K562 (cell line): ENCODE measurements at regions not wholly inside any gene's neighbourhood (a gene's known extent, or its start where the extent isn't known, plus 50 kb on each side); places are given as distances from the start of the nearest gene placed in this dataset.

Experiments used
- ATAC-seq: fragments of 200-7000 bp; cut with Tn5 transposase; 3 replicates; pipeline ENCODE4 v1.9.1; 2020; ENCODE audit warnings: moderate library complexity
- BruUV-seq: library from RNA; stranded (reverse); fragments of 400-500 nt; replicated peaks from 2 replicates; lab custom pipeline; 2021; lab: Mats Ljungman, UMichigan
- CTCF ChIA-PET: fragments of 300-600 bp; formaldehyde crosslinking; extraction: SDS; loops from one replicate; lab custom pipeline; 2021; ENCODE audit warnings: low intra/inter-chr PET ratio; lab: Yijun Ruan, JAX
- POLR2A ChIA-PET: fragments of 300-600, 350-650 bp; sonication (Branson Sonifier 250); formaldehyde crosslinking; extraction: SDS; loops from one replicate; lab custom pipeline; 2021; ENCODE audit warnings: antibody characterized with exemption, inconsistent platforms; lab: Yijun Ruan, JAX
- DNase-seq, 4 experiments: peaks; one replicate each; pipeline versions ENCODE4 v3.0.0 to v3.0.0-alpha.2; 2011 to 2018; ENCODE audit warnings: low spot score in 3 of 4, mixed read lengths in 3 of 4; ENCODE audit errors: extremely low read depth in 1 of 4
- FAIRE-seq: peaks from 2 replicates; lab custom pipeline; 2011; peaks lifted over from hg19 to GRCh38; lab: Jason Lieb, UNC
- H2AFZ ChIP-seq: 2 replicates; pipeline ENCODE4 v1.6.0; 2011; ENCODE audit warnings: low read depth, low read length, control low read depth, inconsistent platforms
- H3K27ac ChIP-seq: fragments of 200-600 bp; 3 replicates; pipeline ENCODE4 v1.8.0; 2011; ENCODE audit warnings: low read depth, mild to moderate bottlenecking, control low read depth, inconsistent platforms, low read length, moderate library complexity, mixed read lengths; ENCODE audit errors: extremely low read depth
- H3K27me3 ChIP-seq, 2 experiments: fragments of 300-600 bp in 1 of 2; 2 replicates in 1 of 2; 3 replicates in 1 of 2; pipeline versions ENCODE4 v1.6.0 to v1.8.0; 2011; ENCODE audit warnings: inconsistent platforms in 2 of 2, low read length in 2 of 2, mild to moderate bottlenecking in 1 of 2, mixed read lengths in 1 of 2, moderate library complexity in 1 of 2; ENCODE audit not compliant: control insufficient read depth in 2 of 2, insufficient read depth in 2 of 2
- H3K36me3 ChIP-seq: fragments of 300-600 bp; 3 replicates; pipeline ENCODE4 v1.8.0; 2011; ENCODE audit warnings: mild to moderate bottlenecking, low read length, inconsistent platforms; ENCODE audit not compliant: control insufficient read depth, insufficient read depth
- H3K4me1 ChIP-seq, 2 experiments: fragments of 200-600 bp in 1 of 2; replicated peaks in 1 of 2; 2 replicates in 1 of 2; 3 replicates in 1 of 2; pipeline versions ENCODE4 v1.5.1 to v1.8.0; 2011; ENCODE audit warnings: inconsistent platforms in 2 of 2, low read length in 2 of 2, mild to moderate bottlenecking in 1 of 2, mixed read lengths in 1 of 2, moderate library complexity in 1 of 2; ENCODE audit not compliant: control insufficient read depth in 2 of 2, insufficient read depth in 2 of 2
- H3K4me2 ChIP-seq: 2 replicates; pipeline ENCODE4 v1.6.1; 2011; ENCODE audit warnings: low read length, control low read depth, inconsistent platforms, mixed read lengths; ENCODE audit not compliant: insufficient read depth
- H3K4me3 ChIP-seq: fragments of 200-600 bp; sonication (generic), shearing (Covaris generic); 2 replicates; pipeline ENCODE4 v1.5.1; 2016; ENCODE audit warnings: control low read depth, inconsistent platforms
- H3K79me2 ChIP-seq: fragments of 200-600 bp; 3 replicates; pipeline ENCODE4 v1.8.0; 2011; ENCODE audit warnings: low read length, inconsistent platforms; ENCODE audit not compliant: control insufficient read depth, insufficient read depth
- H3K9ac ChIP-seq, 2 experiments: 2 replicates each; pipeline versions ENCODE4 v1.6.0 to v1.6.1; 2011; ENCODE audit warnings: low read depth in 2 of 2, low read length in 2 of 2, control low read depth in 1 of 2, inconsistent platforms in 1 of 2, mild to moderate bottlenecking in 1 of 2, mixed read lengths in 1 of 2; ENCODE audit not compliant: insufficient read depth in 1 of 2
- H3K9me1 ChIP-seq: one replicate; pipeline ENCODE4 v1.6.0; 2011; ENCODE audit warnings: inconsistent platforms, mild to moderate bottlenecking, low read length, moderate library complexity; ENCODE audit not compliant: control insufficient read depth, insufficient read depth
- H3K9me3 ChIP-seq: replicated peaks from 2 replicates; pipeline ENCODE4 v1.5.1; 2011; ENCODE audit warnings: low read depth, low read length, inconsistent platforms; ENCODE audit not compliant: control insufficient read depth, insufficient read depth
- H4K20me1 ChIP-seq: replicated peaks from 2 replicates; pipeline ENCODE4 v1.6.1; 2011; ENCODE audit warnings: low read length, inconsistent platforms, mixed read lengths; ENCODE audit not compliant: control insufficient read depth, insufficient read depth
- ADNP ChIP-seq: fragments of 200-800 bp; sonication (Bioruptor generic); IDR thresholded peaks from 2 replicates; pipeline ENCODE4 v1.6.1; 2016; ENCODE audit warnings: missing genetic modification characterization, missing compliant biosample characterization
- ESRRA ChIP-seq: fragments of 450-650 bp; IDR thresholded peaks from 2 replicates; pipeline ENCODE4 v1.6.1; 2014; ENCODE audit warnings: low read depth, mild to moderate bottlenecking, moderate library complexity, borderline replicate concordance
- FIP1L1 ChIP-seq: fragments of 200-400 bp; formaldehyde crosslinking; IDR thresholded peaks from 2 replicates; pipeline ENCODE4 v1.6.1; 2018; ENCODE audit warnings: mild to moderate bottlenecking, low read depth, low read length; ENCODE audit not compliant: poor library complexity, severe bottlenecking
- FOXK2 ChIP-seq, 2 experiments: fragments of 450-650 bp; IDR thresholded peaks in 1 of 2; conservative IDR thresholded peaks in 1 of 2; 2 replicates each; pipeline ENCODE4 v1.6.1; 2016; ENCODE audit warnings: low read depth in 2 of 2, mild to moderate bottlenecking in 1 of 2
- KLF16 ChIP-seq: IDR thresholded peaks from 2 replicates; pipeline ENCODE4 v1.6.1; 2016; ENCODE audit warnings: antibody characterized with exemption
- MEF2D ChIP-seq: conservative IDR thresholded peaks from 2 replicates; pipeline ENCODE4 v1.6.1; 2016; ENCODE audit warnings: low read depth, missing genetic modification characterization, missing compliant biosample characterization
- RBM25 ChIP-seq: fragments of 200-400 bp; formaldehyde crosslinking; IDR thresholded peaks from 2 replicates; pipeline ENCODE4 v1.6.1; 2018; ENCODE audit warnings: low read length, low read depth, moderate library complexity; ENCODE audit not compliant: severe bottlenecking
- SAFB2 ChIP-seq: fragments of 200-400 bp; formaldehyde crosslinking; IDR thresholded peaks from 2 replicates; pipeline ENCODE4 v1.6.1; 2018; ENCODE audit warnings: borderline replicate concordance, low read length, low read depth, moderate library complexity; ENCODE audit not compliant: severe bottlenecking
- TCF7 ChIP-seq: sonication (generic); IDR thresholded peaks from 2 replicates; pipeline ENCODE4 v1.6.1; 2016; ENCODE audit warnings: antibody characterized with exemption, borderline replicate concordance
- ZNF282 ChIP-seq: sonication (generic); formaldehyde crosslinking; IDR thresholded peaks from 2 replicates; pipeline ENCODE4 v1.8.1; 2023; ENCODE audit warnings: missing genetic modification reagents
- WGBS: fragments of 100-300 bp; shearing (Covaris generic); methylation state at CpG from one replicate; pipeline ENCODE4 v1.1.6; 2016; ENCODE audit warnings: low coverage, mixed read lengths; ENCODE audit not compliant: insufficient coverage; ENCODE audit errors: missing lambda C conversion rate; 5-methylcytosine and 5-hydroxymethylcytosine counted together
- in situ Hi-C: fragments of 300-500 bp; cut with MboI; formaldehyde crosslinking; loops from 4 replicates; pipeline ENCODE4 v1.15.0; 2018; ENCODE audit warnings: inconsistent platforms, mixed read lengths
- intact Hi-C: fragments of 100-400 bp; cut with micrococcal nuclease; formaldehyde crosslinking; loops from 2 replicates; pipeline ENCODE4 v1.14.2; 2022
- TF ChIP-seq, protein P1 (sequence below), 2 experiments: fragments of 450-650 bp in 1 of 2; sonication (generic) in 1 of 2; formaldehyde crosslinking; conservative IDR thresholded peaks; 2 replicates each; pipeline versions ENCODE4 v1.4.0 to v1.8.1; 2020 to 2022; ENCODE audit warnings: mild to moderate bottlenecking in 1 of 2, missing genetic modification reagents in 1 of 2
- TF ChIP-seq, protein P2 (sequence below): sonication (generic); formaldehyde crosslinking; IDR thresholded peaks from 2 replicates; pipeline ENCODE4 v1.4.0; 2020; ENCODE audit warnings: mild to moderate bottlenecking, missing genetic modification reagents

DNA sequence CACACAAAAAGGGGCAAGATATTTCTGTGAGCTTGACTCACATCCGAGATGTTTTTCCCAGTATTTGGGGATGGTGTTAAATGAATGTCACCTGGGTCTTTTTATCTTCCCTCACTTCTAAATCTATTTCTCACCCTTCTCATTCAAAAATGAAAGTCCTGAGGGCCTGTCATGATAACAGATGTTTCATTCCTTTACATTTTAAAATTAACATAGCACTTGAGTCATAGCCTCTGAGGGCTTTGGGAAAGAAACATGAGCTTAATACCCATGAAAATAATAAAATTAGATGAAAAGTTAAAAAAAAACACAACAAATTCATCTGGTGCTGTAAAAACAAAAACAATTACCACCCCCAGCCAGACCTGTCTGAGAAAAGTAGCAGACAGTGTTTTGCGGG, 226.7 kb downstream of the HNMT start:
- no TSS peak for BruUV-seq
- no peaks in the 10 kb centered on the region for H3K4me1 ChIP-seq
- H3K9ac ChIP-seq, result no peak overlapping the region
- ChIA-PET CTCF (no interaction called here), POLR2A (no interaction called here)
- ATAC-seq, result no peak
- H3K27me3 ChIP-seq, result no peaks in the 10 kb centered on the region
- intact Hi-C loops, result no loop called here
- in situ Hi-C loops, result no loop called here
- WGBS, result 0% methylated on average over 2 of the region's 2 CpGs
- no peak for DNase-seq
- H3K9me1 ChIP-seq, result no peaks in the 10 kb centered on the region
- FAIRE-seq, result no peak
- H3K4me3 ChIP-seq, result no peak overlapping the region
- H3K79me2 ChIP-seq, result no peaks in the 10 kb centered on the region
- TF ChIP-seq ZNF282 (CRISPR knock-in tag), result no peak
- no peak for TF ChIP-seq MEF2D (tag)
- no peak for TF ChIP-seq TCF7
- TF ChIP-seq, protein P1, sequence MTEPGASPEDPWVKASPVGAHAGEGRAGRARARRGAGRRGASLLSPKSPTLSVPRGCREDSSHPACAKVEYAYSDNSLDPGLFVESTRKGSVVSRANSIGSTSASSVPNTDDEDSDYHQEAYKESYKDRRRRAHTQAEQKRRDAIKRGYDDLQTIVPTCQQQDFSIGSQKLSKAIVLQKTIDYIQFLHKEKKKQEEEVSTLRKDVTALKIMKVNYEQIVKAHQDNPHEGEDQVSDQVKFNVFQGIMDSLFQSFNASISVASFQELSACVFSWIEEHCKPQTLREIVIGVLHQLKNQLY (CRISPR knock-in tag; conservative IDR thresholded peaks at IDR 0.05), result no peak
- TF ChIP-seq, protein P2, sequence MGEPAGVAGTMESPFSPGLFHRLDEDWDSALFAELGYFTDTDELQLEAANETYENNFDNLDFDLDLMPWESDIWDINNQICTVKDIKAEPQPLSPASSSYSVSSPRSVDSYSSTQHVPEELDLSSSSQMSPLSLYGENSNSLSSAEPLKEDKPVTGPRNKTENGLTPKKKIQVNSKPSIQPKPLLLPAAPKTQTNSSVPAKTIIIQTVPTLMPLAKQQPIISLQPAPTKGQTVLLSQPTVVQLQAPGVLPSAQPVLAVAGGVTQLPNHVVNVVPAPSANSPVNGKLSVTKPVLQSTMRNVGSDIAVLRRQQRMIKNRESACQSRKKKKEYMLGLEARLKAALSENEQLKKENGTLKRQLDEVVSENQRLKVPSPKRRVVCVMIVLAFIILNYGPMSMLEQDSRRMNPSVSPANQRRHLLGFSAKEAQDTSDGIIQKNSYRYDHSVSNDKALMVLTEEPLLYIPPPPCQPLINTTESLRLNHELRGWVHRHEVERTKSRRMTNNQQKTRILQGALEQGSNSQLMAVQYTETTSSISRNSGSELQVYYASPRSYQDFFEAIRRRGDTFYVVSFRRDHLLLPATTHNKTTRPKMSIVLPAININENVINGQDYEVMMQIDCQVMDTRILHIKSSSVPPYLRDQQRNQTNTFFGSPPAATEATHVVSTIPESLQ (CRISPR knock-in tag), result no peak
- no peak for TF ChIP-seq FOXK2 (conservative IDR thresholded peaks at IDR 0.05 in 1 of 2, IDR thresholded peaks at IDR 0.05 in 1 of 2; ENCODE audit: low read depth in 2 of 2)
- TF ChIP-seq FIP1L1, result no peak
- no peak for TF ChIP-seq ESRRA
- TF ChIP-seq SAFB2, result no peak
- no peak for TF ChIP-seq ADNP (tag)
- TF ChIP-seq KLF16, result no peak
- TF ChIP-seq RBM25, result no peak
- no peak overlapping the region for H3K27ac ChIP-seq
- no peak overlapping the region for H3K4me2 ChIP-seq
- H3K36me3 ChIP-seq, result no peaks in the 10 kb centered on the region
- no peak overlapping the region for H2AFZ ChIP-seq
- H4K20me1 ChIP-seq, result no peaks in the 10 kb centered on the region
- no peaks in the 10 kb centered on the region for H3K9me3 ChIP-seq
